ENCODE measurements at regions not wholly inside any gene's neighbourhood (a gene's known extent, or its start where the extent isn't known, plus 50 kb on each side); places are given as distances from the start of the nearest gene placed in this dataset.

GRCh38 chrX:13897566-13897965 is 80.7 kb upstream of the GPM6B start:
- ATAC-seq (no peak), FAIRE-seq (no peak), DNase-seq (ENCODE audit: low spot score) (no peak)
- in situ Hi-C loops (cut with HindIII; ENCODE audit: extremely low pct_ligation_motif_present, low pct_unique_long_range_greater_than_20kb) = no loop called here
- intact Hi-C loops (cut with micrococcal nuclease; ENCODE audit: unreplicated experiment) = no loop called here
- Histone ChIP-seq H3K4me1 (ENCODE audit: insufficient read depth, low read length) (no peaks in the 10 kb centered on the region), H3K9me3 (ENCODE audit: low read length) (no peaks in the 10 kb centered on the region), H2AFZ (ENCODE audit: low read length) (no peak overlapping the region), H3K27ac (ENCODE audit: extremely low read length, insufficient read depth, low read length) (no peak overlapping the region), H3K36me3 (replicated peaks in 1 of 2; ENCODE audit: control insufficient read depth in 1 of 2, insufficient read depth in 2 of 2, low read length in 2 of 2) (no peaks in the 10 kb centered on the region), H3K27me3 (ENCODE audit: control insufficient read depth in 1 of 2, insufficient read depth in 2 of 2, low read length in 2 of 2) (no peaks in the 10 kb centered on the region), H3K79me2 (ENCODE audit: insufficient read depth, low read length) (no peaks in the 10 kb centered on the region), H3K9ac (ENCODE audit: insufficient read depth, low read depth, low read length) (no peak overlapping the region), H3K4me2 (ENCODE audit: low read depth, low read length) (no peak overlapping the region), H3K4me3 (replicated peaks in 1 of 3; ENCODE audit: insufficient read depth in 1 of 3, low read depth in 2 of 3, low read length in 3 of 3) (no peak overlapping the region), H4K20me1 (ENCODE audit: insufficient read depth, low read length) (no peaks in the 10 kb centered on the region)
- CTCF ChIA-PET (ENCODE audit: low intra/inter-chr PET ratio, low total read pairs) = no interaction called here
- TF ChIP-seq PAX8 (CRISPR knock-in tag; IDR thresholded peaks at IDR 0.05; ENCODE audit: borderline replicate concordance) (no peak), CAMTA2 (CRISPR knock-in tag; IDR thresholded peaks at IDR 0.05; ENCODE audit: borderline replicate concordance) (no peak), ZNF577 (CRISPR knock-in tag; IDR thresholded peaks at IDR 0.05; ENCODE audit: borderline replicate concordance, low read depth) (no peak), SNRNP70 (IDR thresholded peaks at IDR 0.05; ENCODE audit: low read depth, low read length) (no peak), TSC22D2 (CRISPR knock-in tag; IDR thresholded peaks at IDR 0.05; ENCODE audit: borderline replicate concordance) (no peak), TRAFD1 (CRISPR knock-in tag; IDR thresholded peaks at IDR 0.05; ENCODE audit: borderline replicate concordance) (no peak), ZNF280B (CRISPR knock-in tag; IDR thresholded peaks at IDR 0.05; ENCODE audit: borderline replicate concordance) (no peak), MAX (IDR thresholded peaks at IDR 0.05) (no peak)
- no TSS peak for BruUV-seq (replicated peaks)
- 65% methylated on average over 4 of the region's 4 CpGs for WGBS (ENCODE audit: low lambda C conversion rate)
- POLR2A ChIA-PET = no interaction called here

Data from HepG2 (cell line).